Stimulated activated naive CD8-positive, alpha-beta T cell treated with anti-CD3 and anti-CD28 coated beads, Interleukin-15, Interleukin-2, amounts not matched to agents 100 ng/mL and 50 ng/mL, for 24 hours (primary cell): ENCODE measurements at regions not wholly inside any gene's neighbourhood (a gene's known extent, or its start where the extent isn't known, plus 50 kb on each side); places are given as distances from the start of the nearest gene placed in this dataset.

Source experiments
- H3K27ac Mint-ChIP-seq: one replicate; pipeline ENCODE4 v1.8.0; 2021; ENCODE audit warnings: mild to moderate bottlenecking, mixed read lengths
- H3K27me3 Mint-ChIP-seq: one replicate; pipeline ENCODE4 v1.8.0; 2021; ENCODE audit warnings: mixed read lengths
- H3K36me3 Mint-ChIP-seq: one replicate; pipeline ENCODE4 v1.8.0; 2021; ENCODE audit warnings: low read depth, mixed read lengths
- H3K4me1 Mint-ChIP-seq: one replicate; pipeline ENCODE4 v1.8.0; 2021; ENCODE audit warnings: low read depth, mixed read lengths
- H3K4me3 Mint-ChIP-seq: one replicate; pipeline ENCODE4 v1.8.0; 2021; ENCODE audit warnings: mild to moderate bottlenecking, mixed read lengths
- H3K9me3 Mint-ChIP-seq: one replicate; pipeline ENCODE4 v1.8.0; 2021; ENCODE audit warnings: mixed read lengths

GRCh38 chr1:29444782-29445729 lies 208.7 kb downstream of the PTPRU start:
- Mint-ChIP-seq H3K9me3 (no peaks in the 10 kb centered on the region), H3K27me3 (peaks cover 5% of the 10 kb centered on the region), H3K36me3 (no peaks in the 10 kb centered on the region), H3K4me1 (no peaks in the 10 kb centered on the region), H3K4me3 (no peak overlapping the region), H3K27ac (no peak overlapping the region)

GRCh38 chr1:29444081-29444715 lies 207.9 kb downstream of the PTPRU start:
- Mint-ChIP-seq H3K27me3 (peaks cover 11% of the 10 kb centered on the region), H3K36me3 (no peaks in the 10 kb centered on the region), H3K4me1 (no peaks in the 10 kb centered on the region), H3K9me3 (no peaks in the 10 kb centered on the region), H3K4me3 (no peak overlapping the region), H3K27ac (no peak overlapping the region)

GRCh38 chr1:29441916-29442668 lies 205.8 kb downstream of the PTPRU start:
- no peaks in the 10 kb centered on the region for H3K36me3 Mint-ChIP-seq
- peaks cover 17% of the 10 kb centered on the region for H3K27me3 Mint-ChIP-seq
- H3K27ac Mint-ChIP-seq, result no peak overlapping the region
- no peaks in the 10 kb centered on the region for H3K9me3 Mint-ChIP-seq
- no peaks in the 10 kb centered on the region for H3K4me1 Mint-ChIP-seq
- H3K4me3 Mint-ChIP-seq, result no peak overlapping the region

DNA sequence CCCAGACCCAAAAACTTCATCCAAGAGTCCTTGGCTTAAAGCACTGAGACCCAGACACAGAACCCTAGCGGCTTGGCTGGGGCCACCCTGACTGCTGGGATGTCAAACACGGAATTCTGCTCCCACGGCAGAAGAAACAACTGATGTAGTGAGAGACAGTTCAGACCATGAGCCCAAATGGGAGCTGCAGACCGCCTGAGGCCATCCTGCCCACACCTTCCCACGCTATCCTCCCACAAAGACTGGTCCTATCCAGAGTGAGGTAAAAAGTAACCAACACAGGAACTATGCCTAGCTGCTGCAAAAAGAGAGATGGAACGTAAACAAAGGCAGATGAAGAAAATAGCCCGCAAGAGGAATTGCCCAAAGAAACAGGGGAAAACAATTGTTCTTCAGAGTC lies 203.3 kb downstream of the PTPRU start:
- no peaks in the 10 kb centered on the region for H3K9me3 Mint-ChIP-seq
- peaks cover 17% of the 10 kb centered on the region for H3K27me3 Mint-ChIP-seq
- no peak overlapping the region for H3K27ac Mint-ChIP-seq
- H3K4me1 Mint-ChIP-seq, result no peaks in the 10 kb centered on the region
- no peak overlapping the region for H3K4me3 Mint-ChIP-seq
- H3K36me3 Mint-ChIP-seq, result no peaks in the 10 kb centered on the region

- H3K4me3 Mint-ChIP-seq, result no peak overlapping the region
- H3K27me3 Mint-ChIP-seq, result peaks cover 17% of the 10 kb centered on the region
- no peak overlapping the region for H3K27ac Mint-ChIP-seq
- no peaks in the 10 kb centered on the region for H3K9me3 Mint-ChIP-seq
- no peaks in the 10 kb centered on the region for H3K36me3 Mint-ChIP-seq
- no peaks in the 10 kb centered on the region for H3K4me1 Mint-ChIP-seq
These were observed 202.7 kb downstream of the PTPRU start for GRCh38 chr1:29438991-29439390.

GRCh38 chr1:29437946-29438345 lies 201.6 kb downstream of the PTPRU start:
- H3K4me3 Mint-ChIP-seq, result no peak overlapping the region
- H3K27me3 Mint-ChIP-seq, result peaks cover 17% of the 10 kb centered on the region
- H3K36me3 Mint-ChIP-seq, result no peaks in the 10 kb centered on the region
- H3K4me1 Mint-ChIP-seq, result no peaks in the 10 kb centered on the region
- H3K9me3 Mint-ChIP-seq, result no peaks in the 10 kb centered on the region
- H3K27ac Mint-ChIP-seq, result no peak overlapping the region

GRCh38 chr1:29436181-29436785 lies 200.0 kb downstream of the PTPRU start:
- H3K36me3 Mint-ChIP-seq, result no peaks in the 10 kb centered on the region
- H3K27ac Mint-ChIP-seq, result no peak overlapping the region
- H3K4me3 Mint-ChIP-seq, result no peak overlapping the region
- H3K9me3 Mint-ChIP-seq, result no peaks in the 10 kb centered on the region
- peaks cover 17% of the 10 kb centered on the region for H3K27me3 Mint-ChIP-seq
- no peaks in the 10 kb centered on the region for H3K4me1 Mint-ChIP-seq

DNA sequence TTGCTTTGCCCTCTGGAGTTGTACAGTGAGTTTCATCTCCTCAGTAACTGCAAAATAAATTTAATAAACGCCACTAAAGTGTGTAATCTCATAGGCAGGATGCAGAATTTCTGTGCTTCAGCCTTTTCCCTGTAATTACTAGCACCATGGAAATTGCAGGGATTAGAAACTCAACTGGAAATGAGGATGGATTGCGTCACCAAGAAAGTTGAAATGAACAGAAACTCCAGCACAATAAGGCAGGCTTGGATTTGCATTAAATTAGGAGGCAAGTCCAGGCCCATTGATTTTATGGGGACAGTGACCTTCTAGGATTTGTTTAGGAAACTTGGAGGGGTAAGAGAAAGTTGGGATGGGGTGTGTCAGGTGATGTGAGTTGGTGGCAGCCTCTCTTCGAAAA lies 197.5 kb downstream of the PTPRU start:
- Mint-ChIP-seq H3K36me3 (no peaks in the 10 kb centered on the region), H3K9me3 (no peaks in the 10 kb centered on the region), H3K27me3 (peaks cover 3% of the 10 kb centered on the region), H3K27ac (no peak overlapping the region), H3K4me1 (no peaks in the 10 kb centered on the region), H3K4me3 (no peak overlapping the region)

DNA sequence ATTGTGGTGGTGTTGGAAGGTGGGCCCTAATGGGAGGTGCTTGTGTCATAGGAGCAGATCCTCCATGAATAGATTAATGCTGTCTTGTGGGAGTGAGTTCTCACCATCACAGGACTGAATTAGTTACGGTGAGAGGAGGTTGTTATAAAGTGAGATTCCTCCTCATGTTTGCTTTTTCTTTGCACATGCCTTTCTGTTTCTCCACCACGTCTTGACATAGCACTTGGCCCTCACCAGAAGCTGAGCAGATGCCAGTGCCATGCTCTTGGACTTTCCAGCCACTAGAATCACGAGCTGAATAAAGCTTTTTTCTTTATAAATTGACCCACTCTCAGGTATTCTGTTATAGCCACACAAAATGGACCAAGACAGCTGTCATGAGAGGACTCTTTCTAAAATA lies 194.8 kb downstream of the PTPRU start:
- no peaks in the 10 kb centered on the region for H3K27me3 Mint-ChIP-seq
- no peaks in the 10 kb centered on the region for H3K9me3 Mint-ChIP-seq
- no peaks in the 10 kb centered on the region for H3K4me1 Mint-ChIP-seq
- no peak overlapping the region for H3K4me3 Mint-ChIP-seq
- H3K27ac Mint-ChIP-seq, result no peak overlapping the region
- H3K36me3 Mint-ChIP-seq, result no peaks in the 10 kb centered on the region

- Mint-ChIP-seq H3K4me1 (no peaks in the 10 kb centered on the region), H3K27ac (no peak overlapping the region)
These were observed 193.3 kb downstream of the PTPRU start for GRCh38 chr1:29429656-29430055.

DNA sequence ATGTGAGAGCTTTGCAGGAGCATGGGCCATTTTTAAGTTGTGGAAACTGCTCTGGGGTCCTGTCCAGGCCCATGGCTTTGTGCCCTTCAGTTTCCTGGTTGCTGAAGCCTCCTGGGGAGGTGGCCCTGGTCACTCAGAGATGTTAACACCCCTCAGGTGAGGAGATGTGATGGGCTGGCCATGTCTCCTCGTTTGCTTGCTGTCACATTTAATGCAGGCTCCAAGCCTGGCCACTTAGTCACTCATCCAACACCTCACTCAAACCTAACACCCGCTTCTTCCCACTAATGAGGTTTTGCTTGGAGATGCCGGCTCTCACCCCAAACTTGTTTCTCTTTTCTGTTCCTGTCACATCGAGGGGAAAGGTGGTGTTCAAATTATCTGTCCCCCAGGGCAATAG lies 192.7 kb downstream of the PTPRU start:
- Mint-ChIP-seq H3K27ac (no peak overlapping the region), H3K4me3 (no peak overlapping the region), H3K4me1 (no peaks in the 10 kb centered on the region), H3K9me3 (no peaks in the 10 kb centered on the region), H3K36me3 (no peaks in the 10 kb centered on the region), H3K27me3 (peaks cover 5% of the 10 kb centered on the region)

More at GRCh38 chr1:29429656-29430055, 193.3 kb downstream of the PTPRU start:
- no peaks in the 10 kb centered on the region for H3K36me3 Mint-ChIP-seq
- H3K9me3 Mint-ChIP-seq, result no peaks in the 10 kb centered on the region
- H3K27me3 Mint-ChIP-seq, result peaks cover under 1% of the 10 kb centered on the region
- H3K4me3 Mint-ChIP-seq, result no peak overlapping the region

DNA sequence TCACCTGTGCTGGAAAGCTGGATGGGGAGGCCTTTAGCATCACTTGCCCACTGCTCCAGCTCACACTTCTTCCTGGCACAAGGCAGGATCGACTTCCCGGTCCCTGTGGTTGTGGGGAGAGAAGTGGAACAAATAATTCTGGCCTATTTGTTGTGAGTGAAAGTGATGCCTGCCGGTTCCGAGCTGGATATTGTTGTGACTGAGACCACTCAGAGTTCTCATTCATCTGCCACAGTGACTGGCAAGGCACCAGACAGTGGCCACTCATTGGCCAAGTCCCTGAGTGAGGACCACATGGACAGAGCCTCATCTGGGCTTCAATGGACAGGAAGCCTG lies 191.9 kb downstream of the PTPRU start:
- Mint-ChIP-seq H3K4me1 (no peaks in the 10 kb centered on the region), H3K4me3 (no peak overlapping the region), H3K36me3 (no peaks in the 10 kb centered on the region), H3K27ac (no peak overlapping the region), H3K9me3 (no peaks in the 10 kb centered on the region), H3K27me3 (peaks cover 12% of the 10 kb centered on the region)

- no peaks in the 10 kb centered on the region for H3K9me3 Mint-ChIP-seq
- H3K4me1 Mint-ChIP-seq, result no peaks in the 10 kb centered on the region
- no peak overlapping the region for H3K27ac Mint-ChIP-seq
- no peak overlapping the region for H3K4me3 Mint-ChIP-seq
- H3K36me3 Mint-ChIP-seq, result no peaks in the 10 kb centered on the region
- peaks cover 16% of the 10 kb centered on the region for H3K27me3 Mint-ChIP-seq
These were observed 191.4 kb downstream of the PTPRU start for GRCh38 chr1:29427614-29428279.

DNA sequence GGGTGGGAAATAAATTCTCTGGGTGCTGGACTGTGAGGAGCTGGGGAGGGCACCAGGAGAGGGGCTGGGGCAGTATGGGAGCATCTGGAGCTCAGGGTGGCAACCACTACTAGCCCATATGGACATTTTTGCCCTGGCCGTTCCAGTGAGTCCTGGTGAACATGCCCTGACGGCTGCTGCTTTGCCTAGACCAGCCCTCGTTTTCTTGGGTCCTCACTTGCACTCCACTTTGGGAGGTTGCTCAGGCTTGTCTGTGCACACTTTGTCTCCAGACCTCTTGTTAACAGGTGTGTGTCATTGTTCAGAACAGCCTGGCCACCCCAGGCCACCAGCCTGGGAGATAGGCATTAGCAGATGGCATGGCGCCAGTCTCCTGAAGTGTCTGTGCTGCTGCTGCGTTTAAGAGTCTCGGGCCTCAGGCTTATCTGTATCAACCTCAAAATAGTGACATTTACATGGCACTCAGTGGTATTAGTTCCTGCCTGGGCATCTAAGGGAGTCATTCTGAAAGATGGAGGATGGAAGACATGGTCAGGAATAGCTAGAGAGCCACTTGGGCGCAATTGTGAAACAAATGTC lies 190.5 kb downstream of the PTPRU start:
- Mint-ChIP-seq H3K4me3 (no peak overlapping the region), H3K27ac (no peak overlapping the region), H3K27me3 (peaks cover 25% of the 10 kb centered on the region), H3K9me3 (no peaks in the 10 kb centered on the region), H3K36me3 (no peaks in the 10 kb centered on the region), H3K4me1 (no peaks in the 10 kb centered on the region)
